GM19351 (cell line): ENCODE measurements at regions not wholly inside any gene's neighbourhood (a gene's known extent, or its start where the extent isn't known, plus 50 kb on each side); places are given as distances from the start of the nearest gene placed in this dataset.

ENCODE experiments used
- ATAC-seq: cut with Tn5 transposase; IDR thresholded peaks from one replicate; pipeline ENCODE4 v1.9.1; 2021; ENCODE audit warnings: mild to moderate bottlenecking, moderate library complexity; ENCODE audit not compliant: unreplicated experiment

DNA sequence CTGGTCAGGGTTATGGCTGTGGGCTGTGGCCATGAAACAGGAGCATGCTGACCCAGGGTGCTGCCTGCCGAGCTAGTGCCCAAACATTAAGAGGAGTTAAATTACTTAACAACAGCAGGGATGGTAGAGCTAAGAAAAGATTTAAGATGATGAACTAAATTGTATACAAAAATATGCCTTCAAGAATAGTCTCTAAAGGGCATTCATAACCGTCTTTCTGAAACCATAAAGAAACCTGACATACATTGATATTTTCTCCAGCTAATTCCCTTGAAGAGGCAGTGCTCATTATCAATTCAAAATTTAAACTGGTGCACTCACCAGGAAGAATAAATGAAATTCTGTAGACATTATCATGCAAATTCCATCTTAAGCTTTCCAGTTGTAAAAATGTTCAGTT lies 265.8 kb upstream of the TAC1 start:
- ATAC-seq = no peak

DNA sequence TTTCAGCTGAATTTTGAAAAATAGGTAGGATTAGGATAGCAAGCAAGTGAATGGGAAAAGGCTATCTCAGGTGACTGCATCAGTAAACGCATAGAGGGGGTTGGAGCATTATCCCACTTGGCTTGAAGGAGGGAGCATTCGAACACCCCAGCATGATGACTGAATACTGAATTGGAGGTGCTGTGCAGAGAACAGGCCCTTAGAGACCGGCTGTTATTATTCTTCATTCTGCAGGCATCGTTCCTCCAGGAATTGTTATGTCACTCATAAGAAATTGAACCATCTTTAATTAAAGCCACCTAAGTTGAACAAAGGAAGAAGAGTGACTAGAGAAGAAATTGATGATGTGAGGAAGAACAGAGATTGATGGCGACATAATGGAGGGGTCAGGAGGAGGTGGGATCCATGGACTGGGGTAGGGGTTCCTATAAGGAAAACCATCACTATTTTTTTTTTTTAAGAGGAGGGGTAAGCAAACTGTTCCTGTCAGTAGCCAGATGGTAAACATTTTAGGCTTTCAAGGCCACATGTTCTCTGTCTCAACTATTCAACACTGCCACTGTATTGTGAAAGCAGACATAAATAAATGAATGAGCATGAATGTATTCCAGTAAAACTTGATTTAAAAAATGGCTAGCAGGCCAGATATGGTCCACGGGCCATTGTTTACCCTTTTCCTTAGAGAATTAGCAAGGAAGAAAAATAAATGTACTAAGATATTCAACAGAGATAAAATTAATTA lies 264.7 kb upstream of the TAC1 start:
- no peak for ATAC-seq

- no peak for ATAC-seq
These were observed 263.4 kb upstream of the TAC1 start for GRCh38 chr7:97468493-97468892.

DNA sequence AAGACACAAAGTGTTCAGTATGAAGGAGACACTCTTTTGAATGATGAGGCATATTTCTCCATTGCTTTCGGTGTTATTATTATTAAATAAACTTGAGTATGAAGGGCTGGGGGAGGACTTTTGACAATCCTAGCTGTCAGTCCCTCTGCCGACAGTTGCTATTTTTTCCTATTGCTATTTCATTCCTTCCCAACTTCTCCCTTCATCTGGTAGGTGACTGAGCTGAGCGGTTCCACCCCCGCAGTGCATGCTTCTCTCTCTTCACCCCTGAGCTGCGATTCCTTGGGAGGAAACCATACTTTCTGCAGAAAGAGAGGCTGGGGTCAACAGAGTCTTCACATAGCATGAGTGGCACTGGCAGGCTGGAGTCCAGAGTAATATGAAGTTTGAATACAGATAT lies 261.2 kb upstream of the TAC1 start:
- ATAC-seq = no peak

DNA sequence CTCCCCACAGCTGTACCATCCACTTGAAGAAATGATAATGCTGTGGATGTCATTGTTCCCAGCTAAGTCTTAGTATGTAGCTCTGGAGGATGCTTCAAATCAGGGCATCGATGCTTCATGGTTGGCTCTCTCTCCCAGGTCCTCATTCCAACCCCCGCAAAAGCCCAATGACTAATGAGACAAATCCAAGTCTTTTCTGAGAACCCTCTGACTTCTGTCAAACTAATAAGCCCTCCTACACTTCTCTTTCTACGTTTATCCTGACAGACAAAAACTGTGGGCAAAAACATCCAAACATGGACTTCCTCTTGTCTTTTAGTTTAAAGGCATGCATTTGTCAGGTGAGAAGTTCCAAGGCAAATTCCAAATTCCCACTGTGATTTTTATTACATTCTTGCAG lies 260.4 kb upstream of the TAC1 start:
- ATAC-seq = no peak

DNA sequence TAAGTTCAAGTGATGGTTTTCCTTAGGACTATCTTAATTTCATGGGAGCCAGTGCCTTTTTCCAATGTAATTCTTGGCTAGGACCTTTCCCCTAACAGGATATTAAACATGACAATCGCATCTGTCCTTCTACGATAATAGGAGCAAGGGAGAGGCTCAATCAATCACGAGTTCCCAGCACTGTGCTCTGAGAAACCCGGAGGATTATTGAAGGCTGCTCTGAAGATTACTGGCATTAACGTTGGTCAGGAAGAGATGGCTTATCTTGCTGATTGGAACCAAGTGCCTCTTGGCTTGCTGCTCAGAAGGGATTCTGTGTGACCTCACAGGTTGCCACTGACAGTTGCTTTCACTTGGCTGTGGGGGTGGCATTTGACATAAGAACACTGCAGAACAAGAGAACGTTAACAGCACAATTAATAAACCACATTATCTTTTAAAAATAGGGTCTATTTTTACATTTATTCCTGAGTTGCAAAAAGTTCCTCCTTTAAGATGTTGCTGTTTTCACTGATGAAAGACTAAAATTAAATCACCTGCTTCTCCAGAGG lies 252.1 kb upstream of the TAC1 start:
- no peak for ATAC-seq

GRCh38 chr7:97480772-97481390 lies 251.0 kb upstream of the TAC1 start:
- no peak for ATAC-seq

- no peak for ATAC-seq
These were observed 236.4 kb upstream of the TAC1 start for GRCh38 chr7:97495487-97495886.

DNA sequence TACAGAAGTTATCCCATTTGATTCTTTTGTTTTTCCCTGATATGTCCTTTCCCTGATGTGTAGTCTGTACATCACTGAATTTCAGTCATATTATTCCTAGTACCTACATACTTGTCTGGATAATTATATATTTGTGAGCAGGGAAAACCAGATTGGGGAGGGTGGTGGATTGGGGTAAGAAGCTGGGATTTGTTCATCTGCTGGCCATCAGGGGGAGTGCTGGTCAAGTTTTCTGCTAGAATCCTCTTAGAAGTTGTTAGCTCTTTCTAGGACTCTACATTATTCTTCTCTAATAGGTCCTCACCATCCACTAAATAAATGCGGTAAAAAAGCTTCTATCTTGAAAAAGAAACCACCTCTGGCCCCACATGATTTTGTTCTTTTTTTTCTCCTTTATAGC lies 232.7 kb upstream of the TAC1 start:
- peak; percentile 88 for ATAC-seq

DNA sequence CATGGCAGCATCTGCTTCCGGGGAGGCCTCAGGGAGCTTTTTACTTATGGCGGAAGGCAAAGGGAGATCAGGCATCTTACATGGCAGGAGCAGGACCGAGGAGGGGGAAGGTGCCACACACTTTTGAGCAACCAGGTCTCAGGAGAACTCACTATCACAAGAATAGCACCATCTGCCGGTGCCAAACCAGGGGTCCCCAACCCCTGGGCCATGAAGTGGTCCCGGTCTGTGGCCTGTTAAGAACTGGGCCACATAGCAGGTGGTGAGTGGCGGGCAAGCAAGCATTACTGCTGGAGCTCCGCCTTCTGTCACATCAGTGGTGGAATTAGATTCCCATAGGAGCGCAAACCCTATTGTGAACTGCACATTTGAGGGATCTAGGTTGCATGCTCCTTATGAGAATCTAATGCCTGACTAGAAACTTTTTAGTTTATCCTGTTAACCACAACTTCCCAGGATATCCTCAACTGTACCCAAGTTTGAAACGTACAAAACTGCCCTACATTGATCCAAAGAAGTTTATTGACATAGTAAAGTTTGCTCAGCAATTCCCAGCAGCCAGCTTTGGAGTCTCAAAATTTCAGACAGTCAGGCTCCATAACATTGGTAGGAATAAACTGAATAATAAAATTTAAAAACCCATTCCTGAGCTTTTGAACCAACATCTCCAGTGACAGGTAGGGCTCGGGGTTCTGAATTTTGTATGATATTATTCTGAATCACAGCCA lies 228.4 kb upstream of the TAC1 start:
- ATAC-seq = no peak

- ATAC-seq = peak; percentile 87
These were observed 225.2 kb upstream of the TAC1 start for GRCh38 chr7:97506728-97507127.

DNA sequence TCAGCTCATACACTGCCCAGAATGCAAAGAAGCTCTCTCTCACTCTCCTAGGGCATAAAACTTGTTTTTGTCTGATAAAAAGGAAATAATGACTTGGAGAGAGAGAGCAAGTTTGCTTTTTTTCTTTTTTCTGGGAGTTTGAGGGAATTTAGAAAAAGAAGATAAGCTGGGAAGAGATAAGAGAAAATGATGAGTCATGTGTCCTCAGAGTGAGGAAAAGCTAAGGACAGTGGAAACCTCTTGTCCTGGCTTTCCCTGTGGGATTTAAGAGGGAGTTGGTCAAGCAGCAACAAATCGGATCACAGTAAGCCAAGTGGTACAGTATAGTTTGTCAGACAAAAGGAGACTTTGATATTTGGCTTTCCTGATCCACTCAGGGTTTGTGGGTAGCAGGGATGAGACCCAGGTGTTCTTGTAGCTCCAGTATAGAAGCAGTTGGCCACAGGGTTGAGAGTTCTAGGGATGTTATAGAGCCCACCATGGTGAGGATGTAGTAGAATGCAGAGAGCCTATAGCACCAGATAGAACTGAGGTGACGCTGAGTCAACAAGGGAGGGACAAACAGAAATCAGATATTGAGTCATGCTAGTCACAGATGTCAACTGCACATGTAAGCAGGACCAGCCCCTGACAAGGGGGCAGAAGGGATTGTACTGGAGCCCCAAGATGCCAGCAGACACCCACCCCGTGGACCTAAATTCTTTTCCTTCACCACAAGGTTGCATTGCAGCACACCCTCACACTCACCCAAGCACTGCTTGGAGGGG lies 219.3 kb upstream of the TAC1 start:
- ATAC-seq = peak; percentile 68

DNA sequence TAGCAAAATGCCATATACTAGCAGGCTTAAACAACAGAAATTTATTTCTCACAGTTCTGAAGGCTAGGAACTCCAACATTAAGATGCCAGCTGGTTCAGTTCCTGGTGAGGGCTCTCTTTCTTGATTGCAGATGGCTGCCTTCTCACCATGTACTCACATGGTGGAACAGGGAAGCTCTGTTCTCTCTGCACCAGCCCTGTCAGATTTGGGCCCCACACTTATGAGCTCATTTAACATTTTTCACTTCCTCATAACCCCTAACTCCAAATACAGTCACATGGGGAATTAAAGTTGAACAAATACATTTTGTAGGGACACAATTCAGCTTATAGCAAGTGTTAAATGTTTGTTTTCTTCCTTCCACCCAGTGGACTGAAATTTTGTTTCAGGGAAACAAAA lies 218.6 kb upstream of the TAC1 start:
- ATAC-seq = peak; percentile 92

DNA sequence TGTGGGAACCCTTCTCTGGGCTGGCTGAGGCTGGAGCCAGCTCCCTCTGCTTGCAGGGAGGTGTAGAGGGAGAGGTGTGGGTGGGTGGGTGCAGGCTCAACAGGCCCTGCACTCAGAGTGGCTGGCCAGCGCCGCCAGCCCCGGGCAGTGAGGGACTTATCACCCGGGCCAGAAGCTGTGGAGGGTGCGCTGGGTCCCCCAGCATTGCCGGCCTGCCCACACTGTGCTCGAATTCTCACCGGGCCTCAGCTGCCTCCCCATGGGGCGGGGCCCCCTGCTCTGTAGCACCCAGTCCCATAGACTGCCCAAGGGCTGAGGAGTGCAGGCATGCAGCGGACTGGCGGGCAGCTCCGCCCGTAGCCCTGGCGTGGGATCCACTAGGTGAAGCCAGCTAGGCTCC lies 190.7 kb upstream of the TAC1 start:
- no peak for ATAC-seq

GRCh38 chr7:97555857-97556421 lies 175.9 kb upstream of the TAC1 start:
- ATAC-seq = no peak

GRCh38 chr7:97565665-97566064 lies 166.2 kb upstream of the TAC1 start:
- no peak for ATAC-seq

DNA sequence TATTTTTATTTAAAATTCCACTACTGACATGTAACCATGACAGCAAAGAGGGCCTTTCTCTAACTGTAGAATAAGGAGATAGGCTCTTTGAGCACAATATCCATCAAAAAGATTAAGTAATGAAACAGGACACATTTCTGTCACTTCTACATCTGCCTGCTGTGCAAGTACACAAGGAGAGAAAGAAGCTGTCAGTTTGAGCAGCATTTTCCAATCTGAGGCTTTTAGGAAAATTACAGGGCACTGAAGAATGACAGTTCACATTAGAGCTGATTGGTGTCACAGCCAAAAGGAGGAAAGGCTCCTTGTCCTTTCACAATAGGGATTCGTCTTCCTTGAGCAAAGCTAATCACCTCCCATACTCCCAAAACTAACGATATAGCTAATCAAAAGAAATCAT lies 158.8 kb upstream of the TAC1 start:
- no peak for ATAC-seq

GRCh38 chr7:97576043-97576442 lies 155.8 kb upstream of the TAC1 start:
- no peak for ATAC-seq

GRCh38 chr7:97578225-97578624 lies 153.7 kb upstream of the TAC1 start:
- ATAC-seq = no peak

DNA sequence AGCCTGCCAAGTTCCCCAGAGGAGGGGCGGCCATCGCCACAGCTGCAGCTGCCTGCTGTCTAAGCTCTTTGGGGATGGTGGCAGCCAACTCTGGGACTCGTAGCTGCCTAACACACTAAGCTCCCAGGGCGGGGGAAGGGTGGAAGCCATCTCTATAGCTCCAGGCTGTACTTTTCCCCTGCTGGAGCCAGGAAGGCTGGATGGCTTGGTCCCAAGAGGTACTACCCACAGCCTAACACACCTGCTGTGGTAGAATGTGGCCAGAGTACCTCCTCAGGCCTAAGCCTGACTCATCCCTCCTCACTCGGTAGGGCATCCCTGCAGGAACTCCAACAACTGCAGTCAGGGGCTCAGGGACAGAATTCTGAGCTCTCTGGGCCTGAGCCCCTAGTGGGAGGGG lies 151.7 kb upstream of the TAC1 start:
- ATAC-seq = no peak

GRCh38 chr7:97595439-97595838 lies 136.4 kb upstream of the TAC1 start:
- ATAC-seq = no peak
